ENCODE measurements at regions not wholly inside any gene's neighbourhood (a gene's known extent, or its start where the extent isn't known, plus 50 kb on each side); places are given as distances from the start of the nearest gene placed in this dataset.
"Not testable (repeated sequence)": the region's sequence is repeated elsewhere in the genome, so short reads cannot be mapped to it uniquely, and the experiment has no call there.

DNA sequence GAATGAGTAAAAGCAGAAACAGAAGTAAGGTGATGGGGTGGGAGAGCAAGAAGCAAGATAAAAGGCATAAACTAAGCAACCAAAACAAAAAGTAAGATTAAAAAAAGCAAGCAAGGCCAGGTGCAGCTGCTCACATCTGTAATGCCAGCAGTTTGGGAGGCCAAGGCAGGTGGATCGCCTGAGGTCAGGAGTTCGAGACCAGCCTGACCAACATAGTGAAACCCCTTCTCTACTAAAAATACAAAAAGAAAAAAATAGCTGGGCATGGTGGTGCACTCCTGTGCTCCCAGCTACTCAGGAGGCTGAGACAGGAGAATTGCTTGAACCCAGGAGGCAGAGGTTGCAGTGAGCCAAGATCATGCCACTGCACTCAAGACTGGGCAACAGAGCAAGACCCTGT lies 90.6 kb downstream of the PPIAL4G start:
- peaks cover 17% of the 10 kb centered on the region for H3K4me1 Mint-ChIP-seq
- not testable (repeated sequence) for ATAC-seq (ENCODE audit: low read depth); H3K9me3 Mint-ChIP-seq; H3K27ac Mint-ChIP-seq; H3K27me3 Mint-ChIP-seq; H3K4me3 Mint-ChIP-seq; DNase-seq (ENCODE audit: low spot score in 2 of 2); H3K36me3 Mint-ChIP-seq

DNA sequence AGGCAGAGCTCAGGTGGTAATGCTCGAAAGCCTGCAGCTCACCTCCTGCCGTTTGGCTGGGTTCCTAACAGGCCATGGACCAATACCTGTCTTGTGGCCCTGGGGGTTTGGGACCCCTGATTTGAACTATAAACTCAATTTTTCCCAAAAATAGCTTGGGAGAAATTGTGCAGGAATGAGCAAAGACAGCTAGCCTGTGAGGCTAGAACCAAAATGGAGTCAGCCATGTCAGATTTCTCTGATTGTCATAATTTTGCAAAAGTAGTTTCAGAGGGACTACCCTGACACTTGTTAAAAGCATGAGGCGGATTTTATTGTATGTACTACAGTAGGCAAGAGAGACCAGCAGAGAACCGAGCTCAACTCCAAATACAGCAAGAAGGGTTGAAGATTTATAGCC lies 91.8 kb downstream of the PPIAL4G start:
- not testable (repeated sequence) for DNase-seq (ENCODE audit: low spot score in 2 of 2); H3K9me3 Mint-ChIP-seq; H3K4me3 Mint-ChIP-seq; H3K36me3 Mint-ChIP-seq; H3K27me3 Mint-ChIP-seq; ATAC-seq (ENCODE audit: low read depth); H3K27ac Mint-ChIP-seq
- H3K4me1 Mint-ChIP-seq: peaks cover 21% of the 10 kb centered on the region

GRCh38 chr1:148389027-148389339 lies 94.1 kb downstream of the PPIAL4G start:
- H3K4me1 Mint-ChIP-seq: peaks cover 36% of the 10 kb centered on the region
- H3K36me3 Mint-ChIP-seq: no peaks in the 10 kb centered on the region
- peak overlapping the region; percentile 99 for H3K27ac Mint-ChIP-seq
- peak overlapping the region; percentile 91 for H3K4me3 Mint-ChIP-seq
- no peaks in the 10 kb centered on the region for H3K9me3 Mint-ChIP-seq
- ATAC-seq (ENCODE audit: low read depth) (no peak), DNase-seq (ENCODE audit: low spot score in 2 of 2) (no peak)
- H3K27me3 Mint-ChIP-seq: no peaks in the 10 kb centered on the region

- H3K4me1 Mint-ChIP-seq: peaks cover 36% of the 10 kb centered on the region
- H3K36me3 Mint-ChIP-seq: no peaks in the 10 kb centered on the region
- ATAC-seq (ENCODE audit: low read depth): peak; percentile 86
- no peaks in the 10 kb centered on the region for H3K27me3 Mint-ChIP-seq
- H3K27ac Mint-ChIP-seq: peak overlapping the region; percentile 99
- peak; percentile 67 to 80 for DNase-seq (ENCODE audit: low spot score in 2 of 2)
- peak overlapping the region; percentile 91 for H3K4me3 Mint-ChIP-seq
- no peaks in the 10 kb centered on the region for H3K9me3 Mint-ChIP-seq
Observed at GRCh38 chr1:148388260-148389026, 94.7 kb downstream of the PPIAL4G start.

GRCh38 chr1:148387949-148388259 lies 95.2 kb downstream of the PPIAL4G start:
- Mint-ChIP-seq H3K4me1 (peaks cover 36% of the 10 kb centered on the region), H3K4me3 (peak overlapping the region; percentile 91), H3K27ac (peak overlapping the region; percentile 99)
- not testable (repeated sequence) for ATAC-seq (ENCODE audit: low read depth); H3K36me3 Mint-ChIP-seq; DNase-seq (ENCODE audit: low spot score in 2 of 2); H3K9me3 Mint-ChIP-seq; H3K27me3 Mint-ChIP-seq

GRCh38 chr1:148387122-148387948 lies 95.8 kb downstream of the PPIAL4G start:
- not testable (repeated sequence) for H3K36me3 Mint-ChIP-seq

GRCh38 chr1:148386617-148387016 lies 96.5 kb downstream of the PPIAL4G start:
- H3K27me3 Mint-ChIP-seq: no peaks in the 10 kb centered on the region
- H3K4me1 Mint-ChIP-seq: peaks cover 36% of the 10 kb centered on the region
- ATAC-seq (ENCODE audit: low read depth): no peak
- peak overlapping the region; percentile 99 for H3K27ac Mint-ChIP-seq
- no peaks in the 10 kb centered on the region for H3K9me3 Mint-ChIP-seq
- no peak for DNase-seq (ENCODE audit: low spot score in 2 of 2)
- H3K36me3 Mint-ChIP-seq: no peaks in the 10 kb centered on the region
- no peak overlapping the region for H3K4me3 Mint-ChIP-seq

More at GRCh38 chr1:148387122-148387948, 95.8 kb downstream of the PPIAL4G start:
- Mint-ChIP-seq H3K4me1 (peaks cover 36% of the 10 kb centered on the region), H3K27ac (peak overlapping the region; percentile 99), H3K4me3 (peak overlapping the region; percentile 59)
- not testable (repeated sequence) for ATAC-seq (ENCODE audit: low read depth); H3K9me3 Mint-ChIP-seq; H3K27me3 Mint-ChIP-seq; DNase-seq (ENCODE audit: low spot score in 2 of 2)

DNA sequence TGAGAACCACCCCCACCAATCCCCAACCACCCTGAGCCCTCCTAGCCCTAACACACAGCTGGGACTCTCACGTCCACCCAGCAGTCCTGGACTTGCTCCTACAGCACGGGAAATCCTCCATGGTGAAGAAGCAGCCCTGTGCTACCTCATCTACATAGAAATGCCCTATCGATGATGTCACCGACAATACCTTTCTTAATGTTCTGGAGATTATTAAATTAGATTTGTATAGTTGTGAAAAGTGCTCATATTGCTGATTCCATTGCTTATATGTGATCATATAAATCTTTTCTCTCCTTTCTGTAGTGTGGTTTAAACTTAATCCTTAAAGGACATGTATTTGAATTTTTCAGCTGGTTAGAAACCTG lies 97.1 kb downstream of the PPIAL4G start:
- H3K9me3 Mint-ChIP-seq; H3K27me3 Mint-ChIP-seq; DNase-seq (ENCODE audit: low spot score in 2 of 2); ATAC-seq (ENCODE audit: low read depth); H3K36me3 Mint-ChIP-seq: not testable (repeated sequence)
- Mint-ChIP-seq H3K4me1 (peaks cover 36% of the 10 kb centered on the region), H3K4me3 (peak overlapping the region; percentile 2), H3K27ac (peak overlapping the region; percentile 99)

DNA sequence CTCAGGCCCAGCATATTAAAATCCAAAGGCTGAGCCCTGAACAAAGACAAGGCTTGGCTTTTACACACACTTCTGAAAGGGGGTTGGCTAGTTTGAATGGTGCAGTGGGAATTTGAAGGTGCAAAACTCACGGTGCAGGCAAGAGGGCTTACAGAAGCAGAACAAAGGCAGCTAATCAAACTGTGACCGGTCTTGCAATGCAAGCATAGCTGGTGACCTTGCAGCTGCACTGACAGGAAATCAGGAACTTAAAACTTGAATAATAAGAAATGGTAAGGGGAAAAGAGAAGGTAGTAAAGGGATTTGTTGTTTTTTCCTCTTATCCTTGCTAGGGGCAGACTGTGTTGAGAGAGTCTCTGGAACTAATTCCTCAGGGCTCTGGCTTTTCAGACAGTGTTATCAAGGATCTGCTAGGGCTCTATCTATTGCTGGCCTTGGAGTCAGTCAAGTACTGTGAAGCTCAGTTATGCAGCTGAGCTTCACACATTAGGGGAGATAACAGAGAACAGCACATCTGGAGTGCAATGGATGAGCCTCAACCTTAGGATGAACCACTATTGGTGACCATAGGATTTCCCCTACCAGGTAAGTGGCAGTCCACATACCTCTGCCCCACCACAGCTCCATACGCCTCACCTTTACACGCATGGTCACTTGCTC lies 97.6 kb downstream of the PPIAL4G start:
- Mint-ChIP-seq H3K4me1 (peaks cover 36% of the 10 kb centered on the region), H3K27me3 (no peaks in the 10 kb centered on the region), H3K27ac (peak overlapping the region; percentile 99), H3K9me3 (no peaks in the 10 kb centered on the region), H3K4me3 (peak overlapping the region; percentile 8), H3K36me3 (no peaks in the 10 kb centered on the region)
- ATAC-seq (ENCODE audit: low read depth) (peak; percentile 16), DNase-seq (ENCODE audit: low spot score in 2 of 2) (no peak)

GRCh38 chr1:148383966-148384365 lies 99.1 kb downstream of the PPIAL4G start:
- DNase-seq (ENCODE audit: low spot score in 2 of 2) (no peak), ATAC-seq (ENCODE audit: low read depth) (no peak)
- H3K27me3 Mint-ChIP-seq: peaks cover 1% of the 10 kb centered on the region
- no peaks in the 10 kb centered on the region for H3K36me3 Mint-ChIP-seq
- no peaks in the 10 kb centered on the region for H3K9me3 Mint-ChIP-seq
- no peak overlapping the region for H3K4me3 Mint-ChIP-seq
- H3K27ac Mint-ChIP-seq: no peak overlapping the region
- peaks cover 41% of the 10 kb centered on the region for H3K4me1 Mint-ChIP-seq

DNA sequence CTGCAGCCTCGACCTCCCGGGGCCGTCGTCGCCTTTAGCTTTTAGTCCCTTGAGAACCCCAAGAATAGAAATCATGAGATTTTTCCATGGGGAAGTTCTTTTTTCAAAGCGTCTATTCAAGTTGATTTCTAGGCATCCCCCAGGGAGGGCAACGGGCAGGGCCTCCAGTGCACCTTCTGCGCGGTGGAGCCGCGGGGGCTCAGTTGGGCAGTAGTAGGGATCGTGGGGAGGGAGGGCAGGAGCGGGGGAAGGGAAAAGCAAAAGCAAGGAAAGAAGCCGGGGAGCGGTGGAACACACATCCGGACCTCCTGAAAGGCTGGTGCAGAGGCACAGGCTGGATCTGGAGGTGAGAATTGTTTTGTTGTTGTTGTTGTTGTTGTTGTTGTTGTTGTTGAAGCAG lies 103.4 kb downstream of the PPIAL4G start:
- DNase-seq (ENCODE audit: low spot score in 2 of 2) (no peak), ATAC-seq (ENCODE audit: low read depth) (no peak)
- H3K4me1 Mint-ChIP-seq: peaks cover 6% of the 10 kb centered on the region
- H3K27ac Mint-ChIP-seq: no peak overlapping the region
- H3K4me3 Mint-ChIP-seq: peak overlapping the region; percentile 55
- peaks cover 3% of the 10 kb centered on the region for H3K27me3 Mint-ChIP-seq
- H3K9me3 Mint-ChIP-seq: no peaks in the 10 kb centered on the region
- no peaks in the 10 kb centered on the region for H3K36me3 Mint-ChIP-seq

DNA sequence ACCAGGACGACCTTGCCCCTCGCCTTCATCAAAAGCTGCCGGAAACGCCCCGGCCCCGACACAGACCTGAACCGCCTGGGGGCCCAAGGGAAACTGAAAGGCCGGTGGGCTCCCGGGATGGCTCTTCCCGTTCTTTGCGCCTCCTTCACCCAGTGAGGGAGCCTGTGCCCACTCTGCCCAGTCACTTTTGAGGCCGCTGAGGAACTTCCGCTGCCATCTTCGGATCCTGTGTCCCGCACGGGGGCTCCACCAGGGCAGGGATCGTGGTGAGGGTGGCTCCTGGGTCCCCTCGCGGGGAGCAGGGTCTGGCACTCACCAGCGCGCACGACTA lies 104.0 kb downstream of the PPIAL4G start:
- Mint-ChIP-seq H3K27me3 (peaks cover 3% of the 10 kb centered on the region), H3K4me3 (peak overlapping the region; percentile 55), H3K27ac (no peak overlapping the region), H3K4me1 (peaks cover 4% of the 10 kb centered on the region), H3K9me3 (no peaks in the 10 kb centered on the region), H3K36me3 (no peaks in the 10 kb centered on the region)
- ATAC-seq (ENCODE audit: low read depth) (no peak), DNase-seq (ENCODE audit: low spot score in 2 of 2) (no peak)

GRCh38 chr1:148377992-148378391 lies 105.1 kb downstream of the PPIAL4G start:
- not testable (repeated sequence) for H3K9me3 Mint-ChIP-seq; ATAC-seq (ENCODE audit: low read depth)

GRCh38 chr1:148377045-148377444 lies 106.1 kb downstream of the PPIAL4G start:
- not testable (repeated sequence) for DNase-seq (ENCODE audit: low spot score in 2 of 2); H3K36me3 Mint-ChIP-seq; H3K27me3 Mint-ChIP-seq; ATAC-seq (ENCODE audit: low read depth); H3K4me3 Mint-ChIP-seq; H3K27ac Mint-ChIP-seq; H3K9me3 Mint-ChIP-seq
- H3K4me1 Mint-ChIP-seq: peaks cover 15% of the 10 kb centered on the region

More at GRCh38 chr1:148377992-148378391, 105.1 kb downstream of the PPIAL4G start:
- not testable (repeated sequence) for H3K27ac Mint-ChIP-seq; H3K4me3 Mint-ChIP-seq; H3K4me1 Mint-ChIP-seq; H3K36me3 Mint-ChIP-seq; DNase-seq (ENCODE audit: low spot score in 2 of 2); H3K27me3 Mint-ChIP-seq

Measured in memory B cell (primary cell).